A549 (cell line): ENCODE measurements at regions not wholly inside any gene's neighbourhood (a gene's known extent, or its start where the extent isn't known, plus 50 kb on each side); places are given as distances from the start of the nearest gene placed in this dataset.

ENCODE experiments used
- ATAC-seq, 2 experiments: fragments of 200-7000 bp in 1 of 2; fragments of >200 bp in 1 of 2; cut with Nextera tagmentation in 1 of 2; cut with Tn5 transposase in 1 of 2; 3 replicates each; pipeline versions ENCODE4 v1.8.0 to v1.9.1; 2018 to 2020; ENCODE audit warnings: mild to moderate bottlenecking in 1 of 2, moderate library complexity in 1 of 2
- CTCF ChIA-PET: fragments of 300-600 bp; sonication (Branson Sonifier 250); formaldehyde crosslinking; extraction: SDS; loops from one replicate; lab custom pipeline; 2021; ENCODE audit warnings: antibody characterized with exemption, inconsistent platforms; lab: Yijun Ruan, JAX
- POLR2A ChIA-PET: fragments of 350-600 bp; formaldehyde crosslinking; extraction: SDS; loops from one replicate; lab custom pipeline; 2021; ENCODE audit warnings: antibody characterized with exemption, inconsistent platforms; lab: Yijun Ruan, JAX
- DNase-seq, 2 experiments: peaks; one replicate each; pipeline versions ENCODE4 v3.0.0 to v3.0.0-alpha.2; 2011 to 2016; ENCODE audit warnings: low read depth in 1 of 2, low spot score in 1 of 2
- FAIRE-seq: peaks from 2 replicates; lab custom pipeline; 2011; peaks lifted over from hg19 to GRCh38; lab: Jason Lieb, UNC
- H3K27ac ChIP-seq, 2 experiments: fragments of >200 bp; sonication (Bioruptor Twin); formaldehyde crosslinking; 3 replicates each; pipeline ENCODE4 v1.5.1; 2016 to 2017
- H3K4me1 ChIP-seq: fragments of >200 bp; sonication (Bioruptor Twin); formaldehyde crosslinking; 3 replicates; pipeline ENCODE4 v1.6.1; 2016
- H3K4me2 ChIP-seq: fragments of >200 bp; sonication (Bioruptor Twin); formaldehyde crosslinking; 3 replicates; pipeline ENCODE4 v1.6.1; 2016
- H3K4me3 ChIP-seq: fragments of >200 bp; sonication (Bioruptor Twin); formaldehyde crosslinking; 3 replicates; pipeline ENCODE4 v1.5.1; 2016
- H3K9me3 ChIP-seq: fragments of >200 bp; sonication (Bioruptor Twin); formaldehyde crosslinking; 3 replicates; pipeline ENCODE4 v1.6.1; 2016
- ATOH8 ChIP-seq: fragments of 250-450 bp; sonication (Bioruptor Pico); IDR thresholded peaks from 2 replicates; pipeline ENCODE4 v1.5.0; 2020; ENCODE audit warnings: low read depth, mild to moderate bottlenecking, moderate library complexity
- CBX2 ChIP-seq: fragments of 200-600 bp; sonication (generic); IDR thresholded peaks from 2 replicates; pipeline ENCODE4 v1.6.1; 2016; ENCODE audit warnings: low read depth, mild to moderate bottlenecking, borderline replicate concordance
- CEBPB ChIP-seq, 2 experiments: fragments of >200 bp in 1 of 2; sonication (Bioruptor Twin) in 1 of 2; formaldehyde crosslinking in 1 of 2; IDR thresholded peaks; 2 replicates each; pipeline ENCODE4 v1.6.1; 2012 to 2016
- CHD2 ChIP-seq: fragments of 150-350 bp; IDR thresholded peaks from 2 replicates; pipeline ENCODE4 v1.6.1; 2014; ENCODE audit warnings: low read length; ENCODE audit not compliant: partially characterized antibody
- EHF ChIP-seq: fragments of 250-450 bp; sonication (Bioruptor Pico); IDR thresholded peaks from 2 replicates; pipeline ENCODE4 v1.5.0; 2020; ENCODE audit warnings: mild to moderate bottlenecking
- ELK1 ChIP-seq: fragments of 150-350 bp; IDR thresholded peaks from 2 replicates; pipeline ENCODE4 v1.6.1; 2014; ENCODE audit warnings: low read depth, mild to moderate bottlenecking, low read length
- ESRRA ChIP-seq: fragments of 150-350 bp; IDR thresholded peaks from 2 replicates; pipeline ENCODE4 v1.6.1; 2014; ENCODE audit warnings: mild to moderate bottlenecking, low read length, borderline replicate concordance
- FOSB ChIP-seq: fragments of 250-450 bp; sonication (Bioruptor Pico); IDR thresholded peaks from 2 replicates; pipeline ENCODE4 v1.5.0; 2020; ENCODE audit warnings: mild to moderate bottlenecking, moderate library complexity
- FOXS1 ChIP-seq: fragments of 250-450 bp; sonication (Bioruptor Pico); IDR thresholded peaks from 2 replicates; pipeline ENCODE4 v1.5.0; 2020; ENCODE audit warnings: mild to moderate bottlenecking, moderate library complexity
- GATA3 ChIP-seq: IDR thresholded peaks from 2 replicates; pipeline ENCODE4 v1.6.1; 2012; ENCODE audit warnings: borderline replicate concordance
- JUN ChIP-seq, 2 experiments: fragments of >200 bp; sonication (Bioruptor Twin); formaldehyde crosslinking; IDR thresholded peaks; 2 replicates in 1 of 2; 3 replicates in 1 of 2; pipeline ENCODE4 v1.6.1; 2016 to 2017
- MAZ ChIP-seq: fragments of 150-350 bp; IDR thresholded peaks from 2 replicates; pipeline ENCODE4 v1.6.1; 2014; ENCODE audit warnings: antibody characterized with exemption, low read depth, low read length, borderline replicate concordance
- NPAS2 ChIP-seq: fragments of 250-450 bp; sonication (Bioruptor Pico); IDR thresholded peaks from 2 replicates; pipeline ENCODE4 v1.8.0; 2022; ENCODE audit warnings: mild to moderate bottlenecking, moderate library complexity, borderline replicate concordance
- PHF8 ChIP-seq: fragments of 200-600 bp; sonication (generic); IDR thresholded peaks from 2 replicates; pipeline ENCODE4 v1.6.1; 2016; ENCODE audit warnings: low read depth, mild to moderate bottlenecking, antibody characterized with exemption, moderate library complexity, borderline replicate concordance
- POLR2AphosphoS2 ChIP-seq: conservative IDR thresholded peaks from 2 replicates; pipeline ENCODE4 v1.6.1; 2012; ENCODE audit warnings: low read length, improper control_type of control experiment, inconsistent platforms
- RARB ChIP-seq: fragments of 250-450 bp; sonication (Bioruptor Pico); IDR thresholded peaks from 2 replicates; pipeline ENCODE4 v1.8.0; 2021; ENCODE audit warnings: mild to moderate bottlenecking, moderate library complexity
- RCOR1 ChIP-seq: fragments of 150-350 bp; IDR thresholded peaks from 2 replicates; pipeline ENCODE4 v1.6.1; 2014; ENCODE audit warnings: antibody characterized with exemption, low read length, low read depth
- REST ChIP-seq: fragments of 200-600 bp; sonication (generic); IDR thresholded peaks from 2 replicates; pipeline ENCODE4 v1.6.1; 2016; ENCODE audit warnings: antibody characterized with exemption, mild to moderate bottlenecking, moderate library complexity
- RNF2 ChIP-seq: fragments of 200-600 bp; sonication (generic); IDR thresholded peaks from 2 replicates; pipeline ENCODE4 v1.6.1; 2016; ENCODE audit warnings: low read depth, mild to moderate bottlenecking, antibody characterized with exemption, moderate library complexity, borderline replicate concordance
- SMC3 ChIP-seq: fragments of >200 bp; sonication (Bioruptor Twin); formaldehyde crosslinking; IDR thresholded peaks from 3 replicates; pipeline ENCODE4 v1.6.1; 2018; ENCODE audit warnings: inconsistent platforms
- SREBF2 ChIP-seq: fragments of 450-650 bp; IDR thresholded peaks from 2 replicates; pipeline ENCODE4 v1.6.1; 2014; ENCODE audit warnings: mild to moderate bottlenecking, moderate library complexity
- ZC3H11A ChIP-seq: fragments of 450-650 bp; IDR thresholded peaks from 2 replicates; pipeline ENCODE4 v1.6.1; 2014; ENCODE audit warnings: antibody characterized with exemption, mild to moderate bottlenecking
- ZFP36 ChIP-seq: fragments of 450-650 bp; IDR thresholded peaks from 2 replicates; pipeline ENCODE4 v1.6.1; 2014; ENCODE audit warnings: borderline replicate concordance; ENCODE audit not compliant: partially characterized antibody
- ZNF302 ChIP-seq: fragments of 250-450 bp; sonication (Bioruptor Pico); IDR thresholded peaks from 2 replicates; pipeline ENCODE4 v1.9.0; 2021; ENCODE audit warnings: inconsistent platforms, mild to moderate bottlenecking, moderate library complexity
- WGBS: methylation state at CpG from one replicate; pipeline ENCODE4 v1.1.6; 2017; ENCODE audit errors: missing lambda C conversion rate; 5-methylcytosine and 5-hydroxymethylcytosine counted together
- TF ChIP-seq, protein P1 (sequence below): IDR thresholded peaks from 2 replicates; pipeline ENCODE4 v1.6.1; 2012

DNA sequence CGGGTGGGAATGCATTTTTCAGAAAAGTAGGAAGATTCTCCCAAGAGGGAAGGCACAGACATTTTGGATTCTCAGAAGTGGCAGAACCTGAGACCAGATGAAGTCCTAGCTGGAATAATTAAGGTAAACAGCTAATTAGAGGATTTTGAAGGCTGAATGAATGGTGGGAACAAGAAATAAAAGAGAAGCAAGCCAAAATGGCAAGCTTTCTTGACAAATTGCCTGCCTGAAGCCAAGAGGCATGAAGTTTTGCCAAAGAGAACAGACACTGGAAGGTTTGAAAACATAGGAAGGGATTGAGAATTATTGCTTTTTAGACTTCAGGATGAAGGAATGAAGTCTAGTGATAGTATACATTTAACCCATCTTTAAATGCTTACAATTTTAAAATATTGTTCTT lies 115.0 kb upstream of the SEM1 start:
- DNase-seq (no peak), FAIRE-seq (no peak), ATAC-seq (no peak)
- Histone ChIP-seq H3K4me2 (no peak overlapping the region), H3K4me1 (no peaks in the 10 kb centered on the region), H3K4me3 (no peak overlapping the region), H3K27ac (no peak overlapping the region), H3K9me3 (no peaks in the 10 kb centered on the region)
- no peak for TF ChIP-seq CBX2
- WGBS = 5% methylated on average over 1 of the region's 1 CpG
- ChIA-PET CTCF (interaction anchor here (1.4 kb wide), 1 partner anchor 203 kb away, joined by 4 read pairs; no protein-coding TSS in a partner anchor), POLR2A (no interaction called here)

DNA sequence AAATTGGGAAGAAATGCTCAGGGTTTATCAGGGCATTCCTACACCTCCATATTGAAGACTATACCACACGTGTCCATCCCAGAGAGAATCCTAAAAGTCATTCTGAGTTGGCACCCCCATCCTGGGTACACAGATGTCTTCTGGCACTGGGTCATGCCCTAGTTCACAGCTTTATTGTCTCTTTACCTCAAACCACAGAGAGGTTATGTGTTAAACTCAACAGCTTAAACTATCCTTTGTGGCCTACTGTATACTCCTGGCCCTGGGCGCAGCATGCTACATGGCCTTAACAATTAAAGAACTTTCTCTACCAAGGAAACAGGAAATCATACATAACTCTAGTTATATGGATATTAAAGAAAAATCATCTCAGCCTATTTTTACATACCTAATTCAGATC lies 115.6 kb upstream of the SEM1 start:
- H3K4me2 ChIP-seq = no peak overlapping the region
- WGBS = 47% methylated on average over 2 of the region's 2 CpGs
- no peak overlapping the region for H3K27ac ChIP-seq
- TF ChIP-seq ZFP36 = no peak
- no peak for TF ChIP-seq SREBF2
- TF ChIP-seq REST = no peak
- no peak for TF ChIP-seq ESRRA
- no peak for TF ChIP-seq JUN (IDR thresholded peaks at IDR 0.05)
- TF ChIP-seq PHF8 = no peak
- TF ChIP-seq FOSB (CRISPR knock-in tag) = no peak
- TF ChIP-seq POLR2AphosphoS2 = no peak
- TF ChIP-seq ELK1 = no peak
- no peak for TF ChIP-seq EHF (CRISPR knock-in tag)
- TF ChIP-seq GATA3 = no peak
- no peak for TF ChIP-seq RNF2
- no peak for TF ChIP-seq RARB (CRISPR knock-in tag)
- no peak for TF ChIP-seq CHD2
- no peak for TF ChIP-seq NPAS2 (CRISPR knock-in tag)
- no peaks in the 10 kb centered on the region for H3K4me1 ChIP-seq
- H3K9me3 ChIP-seq = no peaks in the 10 kb centered on the region
- FAIRE-seq (no peak), DNase-seq (no peak), ATAC-seq (no peak)
- POLR2A ChIA-PET = no interaction called here
- CTCF ChIA-PET = interaction anchor here (1.4 kb wide), 1 partner anchor 202 kb away, joined by 4 read pairs; no protein-coding TSS in a partner anchor
- no peak overlapping the region for H3K4me3 ChIP-seq

DNA sequence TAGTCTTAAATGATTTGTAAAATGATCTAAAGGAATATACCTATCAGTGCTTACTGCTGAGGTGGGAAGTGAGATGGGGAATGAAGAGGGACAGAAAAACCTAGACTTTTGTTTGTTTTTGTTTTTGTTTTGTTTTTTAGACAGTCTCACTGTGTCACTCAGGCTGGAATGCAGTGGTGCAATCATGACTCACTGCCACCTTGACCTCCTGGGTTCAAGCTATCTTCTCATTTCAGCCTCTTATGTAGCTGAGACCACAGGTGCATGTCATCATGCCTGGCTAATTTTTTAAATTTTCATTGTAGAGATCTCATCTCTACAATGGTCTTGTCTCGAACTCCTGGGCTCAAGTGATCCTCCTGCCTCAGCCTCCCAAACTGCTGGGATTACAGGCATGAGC lies 116.4 kb upstream of the SEM1 start:
- no peak for ATAC-seq
- Histone ChIP-seq H3K4me2 (no peak overlapping the region), H3K9me3 (no peaks in the 10 kb centered on the region), H3K4me3 (no peak overlapping the region), H3K4me1 (no peaks in the 10 kb centered on the region), H3K27ac (no peak overlapping the region)
- no peak for FAIRE-seq
- ChIA-PET CTCF (no interaction called here), POLR2A (no interaction called here)
- no peak for TF ChIP-seq RARB (CRISPR knock-in tag)
- no peak for TF ChIP-seq MAZ
- TF ChIP-seq, protein P1, sequence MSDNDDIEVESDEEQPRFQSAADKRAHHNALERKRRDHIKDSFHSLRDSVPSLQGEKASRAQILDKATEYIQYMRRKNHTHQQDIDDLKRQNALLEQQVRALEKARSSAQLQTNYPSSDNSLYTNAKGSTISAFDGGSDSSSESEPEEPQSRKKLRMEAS = no peak
- TF ChIP-seq ZC3H11A = no peak
- no peak for TF ChIP-seq ATOH8 (CRISPR knock-in tag)
- no peak for TF ChIP-seq CEBPB (IDR thresholded peaks at IDR 0.05)
- TF ChIP-seq SMC3 = no peak
- TF ChIP-seq FOXS1 = no peak
- no peak for TF ChIP-seq ZNF302
- TF ChIP-seq RCOR1 = no peak
- no peak for TF ChIP-seq NPAS2 (CRISPR knock-in tag)
- no peak for TF ChIP-seq ELK1
- no peak for TF ChIP-seq POLR2AphosphoS2
- TF ChIP-seq CHD2 = no peak
- no peak for DNase-seq
- WGBS = 3% methylated on average over 1 of the region's 1 CpG
